ENCODE measurements at regions not wholly inside any gene's neighbourhood (a gene's known extent, or its start where the extent isn't known, plus 50 kb on each side); places are given as distances from the start of the nearest gene placed in this dataset.

- TF ChIP-seq EZH2phosphoT487 (IDR thresholded peaks at IDR 0.05; ENCODE audit: insufficient read depth, low read depth) (no peak), EZH2 (IDR thresholded peaks at IDR 0.05; ENCODE audit: insufficient read depth, poor library complexity, severe bottlenecking) (no peak)
Measured at GRCh38 chr2:56685205-56685604, 501.4 kb downstream of the CCDC85A start.

Measured in GM23248 (cell line).